Stimulated activated memory B cell treated with anti-CD40 and anti-IgM and Interleukin-4, amounts not matched to agents 10 μg/mL and 1 μg/mL and 100 μg/mL, for 72 hours (primary cell): ENCODE measurements at regions not wholly inside any gene's neighbourhood (a gene's known extent, or its start where the extent isn't known, plus 50 kb on each side); places are given as distances from the start of the nearest gene placed in this dataset.
"Not testable (repeated sequence)": the region's sequence is repeated elsewhere in the genome, so short reads cannot be mapped to it uniquely, and the experiment has no call there.

Experiments
- ATAC-seq: fragments of 150-1000 bp; cut with Tn5 transposase; 2 replicates; pipeline ENCODE4 v1.10.0; 2021
- H3K27ac Mint-ChIP-seq: one replicate; pipeline ENCODE4 v1.8.0; 2022; ENCODE audit warnings: mild to moderate bottlenecking, mixed read lengths
- H3K27me3 Mint-ChIP-seq: one replicate; pipeline ENCODE4 v1.8.0; 2022; ENCODE audit warnings: mixed read lengths
- H3K36me3 Mint-ChIP-seq: one replicate; pipeline ENCODE4 v1.8.0; 2022; ENCODE audit warnings: mixed read lengths
- H3K4me1 Mint-ChIP-seq: one replicate; pipeline ENCODE4 v1.8.0; 2022; ENCODE audit warnings: mixed read lengths
- H3K4me3 Mint-ChIP-seq: one replicate; pipeline ENCODE4 v1.8.0; 2022; ENCODE audit warnings: mild to moderate bottlenecking, moderate library complexity, mixed read lengths
- H3K9me3 Mint-ChIP-seq: one replicate; pipeline ENCODE4 v1.8.0; 2022; ENCODE audit warnings: mixed read lengths

- H3K36me3 Mint-ChIP-seq = no peaks in the 10 kb centered on the region
- peaks cover 7% of the 10 kb centered on the region for H3K9me3 Mint-ChIP-seq
- no peaks in the 10 kb centered on the region for H3K4me1 Mint-ChIP-seq
- no peak overlapping the region for H3K27ac Mint-ChIP-seq
- ATAC-seq = no peak
- no peaks in the 10 kb centered on the region for H3K27me3 Mint-ChIP-seq
- no peak overlapping the region for H3K4me3 Mint-ChIP-seq
These were observed 510.4 kb upstream of the ZP4 start for GRCh38 chr1:238401144-238401543.

- Mint-ChIP-seq H3K4me3 (no peak overlapping the region), H3K9me3 (peaks cover 4% of the 10 kb centered on the region), H3K27me3 (no peaks in the 10 kb centered on the region), H3K27ac (no peak overlapping the region), H3K36me3 (no peaks in the 10 kb centered on the region), H3K4me1 (no peaks in the 10 kb centered on the region)
- ATAC-seq = no peak
These were observed 508.8 kb upstream of the ZP4 start for GRCh38 chr1:238399558-238399957.

GRCh38 chr1:238396140-238396539, 505.4 kb upstream of the ZP4 start:
- no peaks in the 10 kb centered on the region for H3K36me3 Mint-ChIP-seq
- no peak for ATAC-seq
- no peaks in the 10 kb centered on the region for H3K4me1 Mint-ChIP-seq
- no peak overlapping the region for H3K27ac Mint-ChIP-seq
- H3K9me3 Mint-ChIP-seq = no peaks in the 10 kb centered on the region
- H3K27me3 Mint-ChIP-seq = no peaks in the 10 kb centered on the region
- no peak overlapping the region for H3K4me3 Mint-ChIP-seq

GRCh38 chr1:238384381-238384780, 493.7 kb upstream of the ZP4 start:
- no peaks in the 10 kb centered on the region for H3K27me3 Mint-ChIP-seq
- H3K27ac Mint-ChIP-seq = no peak overlapping the region
- no peaks in the 10 kb centered on the region for H3K36me3 Mint-ChIP-seq
- no peak overlapping the region for H3K4me3 Mint-ChIP-seq
- ATAC-seq = no peak
- H3K9me3 Mint-ChIP-seq = no peaks in the 10 kb centered on the region
- H3K4me1 Mint-ChIP-seq = no peaks in the 10 kb centered on the region

- Mint-ChIP-seq H3K27ac (no peak overlapping the region), H3K9me3 (peaks cover 4% of the 10 kb centered on the region), H3K4me1 (no peaks in the 10 kb centered on the region), H3K36me3 (no peaks in the 10 kb centered on the region), H3K27me3 (no peaks in the 10 kb centered on the region), H3K4me3 (no peak overlapping the region)
- no peak for ATAC-seq
These were observed 489.4 kb upstream of the ZP4 start for GRCh38 chr1:238380167-238380566.

GRCh38 chr1:238379446-238379845, 488.7 kb upstream of the ZP4 start:
- not testable (repeated sequence) for H3K4me1 Mint-ChIP-seq, H3K4me3 Mint-ChIP-seq, H3K36me3 Mint-ChIP-seq, H3K27me3 Mint-ChIP-seq, H3K27ac Mint-ChIP-seq, H3K9me3 Mint-ChIP-seq, ATAC-seq

- Mint-ChIP-seq H3K27ac (no peak overlapping the region), H3K4me3 (no peak overlapping the region), H3K27me3 (no peaks in the 10 kb centered on the region), H3K4me1 (no peaks in the 10 kb centered on the region), H3K9me3 (peaks cover 4% of the 10 kb centered on the region), H3K36me3 (no peaks in the 10 kb centered on the region)
- no peak for ATAC-seq
These were observed 486.7 kb upstream of the ZP4 start for GRCh38 chr1:238377280-238377919.

- no peak for ATAC-seq
- H3K27ac Mint-ChIP-seq = no peak overlapping the region
- H3K4me3 Mint-ChIP-seq = no peak overlapping the region
- H3K4me1 Mint-ChIP-seq = no peaks in the 10 kb centered on the region
- no peaks in the 10 kb centered on the region for H3K36me3 Mint-ChIP-seq
- H3K27me3 Mint-ChIP-seq = no peaks in the 10 kb centered on the region
- peaks cover 14% of the 10 kb centered on the region for H3K9me3 Mint-ChIP-seq
These were observed 479.9 kb upstream of the ZP4 start for GRCh38 chr1:238370599-238370998.

- Mint-ChIP-seq H3K4me1 (no peaks in the 10 kb centered on the region), H3K27ac (no peak overlapping the region), H3K9me3 (no peaks in the 10 kb centered on the region), H3K4me3 (no peak overlapping the region), H3K27me3 (no peaks in the 10 kb centered on the region), H3K36me3 (no peaks in the 10 kb centered on the region)
- ATAC-seq = no peak
These were observed 473.6 kb upstream of the ZP4 start for GRCh38 chr1:238364214-238364892.

GRCh38 chr1:238360474-238360873, 469.8 kb upstream of the ZP4 start:
- Mint-ChIP-seq H3K27me3 (no peaks in the 10 kb centered on the region), H3K9me3 (peaks cover 3% of the 10 kb centered on the region), H3K36me3 (no peaks in the 10 kb centered on the region), H3K27ac (no peak overlapping the region), H3K4me3 (no peak overlapping the region), H3K4me1 (no peaks in the 10 kb centered on the region)
- no peak for ATAC-seq

GRCh38 chr1:238350471-238350870, 459.7 kb upstream of the ZP4 start:
- H3K27me3 Mint-ChIP-seq = no peaks in the 10 kb centered on the region
- H3K4me3 Mint-ChIP-seq = no peak overlapping the region
- no peak overlapping the region for H3K27ac Mint-ChIP-seq
- peaks cover 8% of the 10 kb centered on the region for H3K9me3 Mint-ChIP-seq
- H3K36me3 Mint-ChIP-seq = no peaks in the 10 kb centered on the region
- ATAC-seq = no peak
- no peaks in the 10 kb centered on the region for H3K4me1 Mint-ChIP-seq

GRCh38 chr1:238346340-238346739, 455.6 kb upstream of the ZP4 start:
- peaks cover 6% of the 10 kb centered on the region for H3K9me3 Mint-ChIP-seq
- H3K27ac Mint-ChIP-seq = no peak overlapping the region
- H3K4me3 Mint-ChIP-seq = no peak overlapping the region
- no peaks in the 10 kb centered on the region for H3K27me3 Mint-ChIP-seq
- H3K4me1 Mint-ChIP-seq = no peaks in the 10 kb centered on the region
- ATAC-seq = no peak
- no peaks in the 10 kb centered on the region for H3K36me3 Mint-ChIP-seq

- no peaks in the 10 kb centered on the region for H3K27me3 Mint-ChIP-seq
- H3K4me3 Mint-ChIP-seq = no peak overlapping the region
- H3K9me3 Mint-ChIP-seq = peaks cover 6% of the 10 kb centered on the region
- no peaks in the 10 kb centered on the region for H3K36me3 Mint-ChIP-seq
- no peak overlapping the region for H3K27ac Mint-ChIP-seq
- no peak for ATAC-seq
- no peaks in the 10 kb centered on the region for H3K4me1 Mint-ChIP-seq
These were observed 455.1 kb upstream of the ZP4 start for GRCh38 chr1:238345837-238346236.

GRCh38 chr1:238343852-238344251, 453.1 kb upstream of the ZP4 start:
- no peaks in the 10 kb centered on the region for H3K36me3 Mint-ChIP-seq
- peaks cover 13% of the 10 kb centered on the region for H3K9me3 Mint-ChIP-seq
- H3K27ac Mint-ChIP-seq = no peak overlapping the region
- no peaks in the 10 kb centered on the region for H3K27me3 Mint-ChIP-seq
- no peaks in the 10 kb centered on the region for H3K4me1 Mint-ChIP-seq
- no peak for ATAC-seq
- no peak overlapping the region for H3K4me3 Mint-ChIP-seq

- Mint-ChIP-seq H3K4me3 (no peak overlapping the region), H3K36me3 (no peaks in the 10 kb centered on the region), H3K27ac (no peak overlapping the region), H3K27me3 (no peaks in the 10 kb centered on the region), H3K9me3 (peaks cover 14% of the 10 kb centered on the region), H3K4me1 (no peaks in the 10 kb centered on the region)
- ATAC-seq = no peak
These were observed 450.7 kb upstream of the ZP4 start for GRCh38 chr1:238341395-238341794.

- H3K4me3 Mint-ChIP-seq = no peak overlapping the region
- H3K27me3 Mint-ChIP-seq = no peaks in the 10 kb centered on the region
- H3K9me3 Mint-ChIP-seq = peaks cover 14% of the 10 kb centered on the region
- ATAC-seq = no peak
- H3K36me3 Mint-ChIP-seq = no peaks in the 10 kb centered on the region
- no peaks in the 10 kb centered on the region for H3K4me1 Mint-ChIP-seq
- H3K27ac Mint-ChIP-seq = no peak overlapping the region
These were observed 450.3 kb upstream of the ZP4 start for GRCh38 chr1:238340989-238341388.
